H1 (cell line): ENCODE measurements at regions not wholly inside any gene's neighbourhood (a gene's known extent, or its start where the extent isn't known, plus 50 kb on each side); places are given as distances from the start of the nearest gene placed in this dataset.

Source experiments
- CBX8 ChIP-seq: fragments of 300-800, 300-1000 bp; sonication (generic); IDR thresholded peaks from 2 replicates; pipeline ENCODE4 v1.7.1; 2016; ENCODE audit warnings: low read depth, low read length, borderline replicate concordance
- CHD2 ChIP-seq: IDR thresholded peaks from 2 replicates; pipeline ENCODE4 v1.6.1; 2012; ENCODE audit warnings: low read length, improper control_type of control experiment
- EGR1 ChIP-seq: IDR thresholded peaks from 2 replicates; pipeline ENCODE4 v1.6.1; 2011; ENCODE audit warnings: low read depth, low read length, borderline replicate concordance
- EP300 ChIP-seq, 2 experiments: IDR thresholded peaks; 1 replicate in 1 of 2; 2 replicates in 1 of 2; pipeline ENCODE4 v1.6.1; 2011 to 2012; ENCODE audit warnings: low read depth in 2 of 2, low read length in 2 of 2, mild to moderate bottlenecking in 2 of 2, borderline replicate concordance in 1 of 2, inconsistent platforms in 1 of 2, moderate library complexity in 1 of 2
- HDAC6 ChIP-seq: IDR thresholded peaks from one replicate; pipeline ENCODE4 v1.7.1; 2012; ENCODE audit warnings: low read depth, mild to moderate bottlenecking, inconsistent platforms, low read length, moderate library complexity
- POLR2AphosphoS5 ChIP-seq: IDR thresholded peaks from 2 replicates; pipeline ENCODE4 v1.6.1; 2011; ENCODE audit warnings: low read depth, low read length
- RAD21 ChIP-seq, 2 experiments: IDR thresholded peaks in 1 of 2; conservative IDR thresholded peaks in 1 of 2; 2 replicates each; pipeline ENCODE4 v1.6.1; 2011; ENCODE audit warnings: low read depth in 2 of 2, low read length in 2 of 2, improper control_type of control experiment in 1 of 2, inconsistent platforms in 1 of 2, mild to moderate bottlenecking in 1 of 2, moderate library complexity in 1 of 2
- RXRA ChIP-seq: IDR thresholded peaks from 2 replicates; pipeline ENCODE4 v1.6.1; 2011; ENCODE audit warnings: low read depth, mild to moderate bottlenecking, low read length, moderate library complexity; ENCODE audit not compliant: insufficient read depth
- SP2 ChIP-seq: IDR thresholded peaks from 2 replicates; pipeline ENCODE4 v1.6.1; 2012; ENCODE audit warnings: mild to moderate bottlenecking, low read length, inconsistent platforms
- SUZ12 ChIP-seq: fragments of 200-600 bp; sonication (generic); IDR thresholded peaks from 2 replicates; pipeline ENCODE4 v1.6.1; 2012; ENCODE audit warnings: mild to moderate bottlenecking, inconsistent platforms, low read length, moderate library complexity, mixed read lengths
- TEAD4 ChIP-seq: IDR thresholded peaks from 2 replicates; pipeline ENCODE4 v1.6.1; 2012; ENCODE audit warnings: low read depth, low read length, inconsistent platforms, mixed read lengths
- YY1 ChIP-seq: IDR thresholded peaks from 2 replicates; pipeline ENCODE4 v1.6.1; 2011; ENCODE audit warnings: low read depth, mild to moderate bottlenecking, low read length
- TF ChIP-seq, protein P1 (sequence below), 3 experiments: IDR thresholded peaks; 1 replicate in 2 of 3; 2 replicates in 1 of 3; pipeline versions ENCODE4 v1.5.1 to v1.6.1; 2011; ENCODE audit warnings: low read length in 3 of 3, mild to moderate bottlenecking in 3 of 3, inconsistent platforms in 2 of 3, low read depth in 1 of 3, moderate library complexity in 1 of 3; ENCODE audit not compliant: insufficient read depth in 1 of 3; ENCODE audit errors: control extremely low read depth in 1 of 3

DNA sequence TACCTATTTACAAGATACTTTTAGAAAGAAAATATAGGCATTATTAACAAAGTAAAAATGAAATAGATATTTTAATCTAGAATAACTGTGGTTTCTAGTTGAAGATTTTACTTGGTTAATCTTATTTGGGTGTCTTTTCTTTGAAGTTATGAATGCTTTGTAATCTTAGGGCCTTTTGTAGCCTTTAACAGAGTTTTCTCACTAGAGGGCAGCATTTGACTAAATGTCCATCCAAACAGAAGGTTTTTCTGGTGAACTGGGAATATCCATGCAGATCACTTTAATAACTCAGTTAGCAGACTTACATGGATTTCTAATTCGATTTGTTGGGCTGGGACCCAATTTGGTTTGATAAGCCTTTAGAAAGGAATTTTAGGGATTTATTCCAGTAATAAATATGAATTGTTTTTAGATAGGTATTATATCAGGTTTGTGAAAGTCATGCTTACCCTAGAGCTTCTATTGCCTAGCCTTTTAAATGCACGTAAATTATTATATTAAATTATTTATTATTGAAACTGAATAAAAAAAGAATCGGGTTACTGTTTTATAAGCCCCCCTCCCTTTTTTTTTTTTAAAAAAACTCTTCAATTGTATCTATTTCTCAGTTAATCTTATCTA is 119.7 kb downstream of the ZNF326 start:
- TF ChIP-seq, protein P1, sequence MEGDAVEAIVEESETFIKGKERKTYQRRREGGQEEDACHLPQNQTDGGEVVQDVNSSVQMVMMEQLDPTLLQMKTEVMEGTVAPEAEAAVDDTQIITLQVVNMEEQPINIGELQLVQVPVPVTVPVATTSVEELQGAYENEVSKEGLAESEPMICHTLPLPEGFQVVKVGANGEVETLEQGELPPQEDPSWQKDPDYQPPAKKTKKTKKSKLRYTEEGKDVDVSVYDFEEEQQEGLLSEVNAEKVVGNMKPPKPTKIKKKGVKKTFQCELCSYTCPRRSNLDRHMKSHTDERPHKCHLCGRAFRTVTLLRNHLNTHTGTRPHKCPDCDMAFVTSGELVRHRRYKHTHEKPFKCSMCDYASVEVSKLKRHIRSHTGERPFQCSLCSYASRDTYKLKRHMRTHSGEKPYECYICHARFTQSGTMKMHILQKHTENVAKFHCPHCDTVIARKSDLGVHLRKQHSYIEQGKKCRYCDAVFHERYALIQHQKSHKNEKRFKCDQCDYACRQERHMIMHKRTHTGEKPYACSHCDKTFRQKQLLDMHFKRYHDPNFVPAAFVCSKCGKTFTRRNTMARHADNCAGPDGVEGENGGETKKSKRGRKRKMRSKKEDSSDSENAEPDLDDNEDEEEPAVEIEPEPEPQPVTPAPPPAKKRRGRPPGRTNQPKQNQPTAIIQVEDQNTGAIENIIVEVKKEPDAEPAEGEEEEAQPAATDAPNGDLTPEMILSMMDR (IDR thresholded peaks at IDR 0.05; ENCODE audit: control extremely low read depth in 1 of 3, insufficient read depth in 1 of 3, low read depth in 1 of 3, low read length in 3 of 3) = peak in 2 of 3 experiments; percentile 48 to 59; a peak in 2 of 4 replicates
- no peak for TF ChIP-seq TEAD4
- no peak for TF ChIP-seq SP2
- peak; percentile 87 to 89 for TF ChIP-seq RAD21 (IDR thresholded peaks at IDR 0.05 in 1 of 2, conservative IDR thresholded peaks at IDR 0.05 in 1 of 2; ENCODE audit: low read depth in 2 of 2, low read length in 2 of 2)
- no peak for TF ChIP-seq HDAC6
- no peak for TF ChIP-seq POLR2AphosphoS5
- TF ChIP-seq SUZ12 = no peak
- TF ChIP-seq CBX8 = no peak
- no peak for TF ChIP-seq EGR1
- TF ChIP-seq EP300 (IDR thresholded peaks at IDR 0.05; ENCODE audit: borderline replicate concordance in 1 of 2, low read depth in 2 of 2, low read length in 2 of 2) = no peak
- TF ChIP-seq CHD2 = no peak
- no peak for TF ChIP-seq RXRA
- TF ChIP-seq YY1 = no peak
